Right atrium auricular region (tissue), 2 donors: ENCODE measurements at regions not wholly inside any gene's neighbourhood (a gene's known extent, or its start where the extent isn't known, plus 50 kb on each side); places are given as distances from the start of the nearest gene placed in this dataset.

Source experiments
- DNase-seq: peaks from one replicate; pipeline ENCODE4 v3.0.0-alpha.2; 2019; ENCODE audit warnings: low spot score
- H3K27ac ChIP-seq, 2 donors: fragments of 200-600 bp; sonication (generic); 1 replicate in 1 of 2; 2 replicates in 1 of 2; pipeline ENCODE4 v1.5.1; 2016 to 2019
- H3K27me3 ChIP-seq, 2 donors: fragments of 200-600 bp; sonication (generic); one replicate each; pipeline versions ENCODE4 v1.5.1 to v1.6.0; 2017 to 2019
- H3K36me3 ChIP-seq: fragments of 200-600 bp; sonication (generic); one replicate; pipeline ENCODE4 v1.5.1; 2016
- H3K4me1 ChIP-seq, 2 donors: fragments of 200-600 bp; sonication (generic); one replicate each; pipeline versions ENCODE4 v1.5.1 to v1.6.0; 2017 to 2019
- H3K4me3 ChIP-seq, 2 donors: fragments of 200-600 bp; sonication (generic); 1 replicate in 1 of 2; 2 replicates in 1 of 2; pipeline ENCODE4 v1.5.1; 2017 to 2019; ENCODE audit warnings: mild to moderate bottlenecking in 1 of 2, moderate library complexity in 1 of 2
- H3K9me3 ChIP-seq, 2 donors: fragments of 200-600 bp; sonication (generic); one replicate each; pipeline ENCODE4 v1.5.1; 2019
- CTCF ChIP-seq, 2 donors: fragments of 200-600 bp; sonication (generic); IDR thresholded peaks; one replicate each; pipeline ENCODE4 v1.5.1; 2019; ENCODE audit warnings: antibody characterized with exemption in 2 of 2

- Histone ChIP-seq H3K36me3 (no peaks in the 10 kb centered on the region), H3K4me1 (no peaks in the 10 kb centered on the region), H3K9me3 (no peaks in the 10 kb centered on the region), H3K27me3 (no peaks in the 10 kb centered on the region), H3K27ac (no peak overlapping the region), H3K4me3 (no peak overlapping the region)
- no peak for TF ChIP-seq CTCF (IDR thresholded peaks at IDR 0.05)
- DNase-seq, result no peak
Observed at GRCh38 chr12:11446372-11446771, 51.0 kb upstream of the PRB2 start.

- Histone ChIP-seq H3K36me3 (no peaks in the 10 kb centered on the region), H3K27ac (no peak overlapping the region), H3K4me1 (no peaks in the 10 kb centered on the region), H3K27me3 (no peaks in the 10 kb centered on the region), H3K4me3 (no peak overlapping the region), H3K9me3 (no peaks in the 10 kb centered on the region)
- no peak for DNase-seq
- TF ChIP-seq CTCF (IDR thresholded peaks at IDR 0.05), result no peak
Observed at GRCh38 chr12:11457996-11458645, 62.8 kb upstream of the PRB2 start.

- H3K36me3 ChIP-seq, result no peaks in the 10 kb centered on the region
- no peak for TF ChIP-seq CTCF (IDR thresholded peaks at IDR 0.05)
- no peaks in the 10 kb centered on the region for H3K27me3 ChIP-seq
- no peaks in the 10 kb centered on the region for H3K4me1 ChIP-seq
- no peak overlapping the region for H3K4me3 ChIP-seq
- no peak for DNase-seq
- H3K9me3 ChIP-seq, result no peaks in the 10 kb centered on the region
- no peak overlapping the region for H3K27ac ChIP-seq
Observed at GRCh38 chr12:11460343-11461023, 65.1 kb upstream of the PRB2 start.

GRCh38 chr12:11461433-11461832, 66.1 kb upstream of the PRB2 start:
- no peak for DNase-seq
- no peaks in the 10 kb centered on the region for H3K36me3 ChIP-seq
- no peaks in the 10 kb centered on the region for H3K27me3 ChIP-seq
- no peak overlapping the region for H3K27ac ChIP-seq
- H3K4me1 ChIP-seq, result no peaks in the 10 kb centered on the region
- H3K9me3 ChIP-seq, result no peaks in the 10 kb centered on the region
- H3K4me3 ChIP-seq, result no peak overlapping the region
- TF ChIP-seq CTCF (IDR thresholded peaks at IDR 0.05), result no peak

GRCh38 chr12:11477110-11477509, 81.7 kb upstream of the PRB2 start:
- TF ChIP-seq CTCF (IDR thresholded peaks at IDR 0.05), result no peak

More at GRCh38 chr12:11477110-11477509, 81.7 kb upstream of the PRB2 start:
- no peak overlapping the region for H3K4me3 ChIP-seq
- no peaks in the 10 kb centered on the region for H3K9me3 ChIP-seq
- H3K4me1 ChIP-seq, result no peaks in the 10 kb centered on the region
- H3K27me3 ChIP-seq, result no peaks in the 10 kb centered on the region
- H3K27ac ChIP-seq, result no peak overlapping the region
- no peaks in the 10 kb centered on the region for H3K36me3 ChIP-seq
- DNase-seq, result no peak
